HepG2 (cell line): ENCODE measurements at regions not wholly inside any gene's neighbourhood (a gene's known extent, or its start where the extent isn't known, plus 50 kb on each side); places are given as distances from the start of the nearest gene placed in this dataset.

Experiments
- ATAC-seq: fragments of 200-7000 bp; cut with Tn5 transposase; 3 replicates; pipeline ENCODE4 v1.9.1; 2020; ENCODE audit warnings: mild to moderate bottlenecking, moderate library complexity
- BruUV-seq: library from RNA; stranded (reverse); fragments of 400-500 nt; replicated peaks from 2 replicates; lab custom pipeline; 2021; lab: Mats Ljungman, UMichigan
- CTCF ChIA-PET: fragments of 300-600 bp; formaldehyde crosslinking; extraction: SDS; loops from one replicate; lab custom pipeline; 2021; ENCODE audit warnings: low total read pairs, inconsistent platforms, low intra/inter-chr PET ratio; lab: Yijun Ruan, JAX
- POLR2A ChIA-PET: fragments of 350-600 bp; sonication (Branson Sonifier 250); formaldehyde crosslinking; loops from one replicate; lab custom pipeline; 2020; ENCODE audit warnings: antibody characterized with exemption, inconsistent platforms; lab: Yijun Ruan, JAX
- DNase-seq: peaks from one replicate; pipeline ENCODE4 v3.0.0-alpha.2; 2015; ENCODE audit warnings: low spot score
- FAIRE-seq: peaks from 3 replicates; lab custom pipeline; 2011; peaks lifted over from hg19 to GRCh38; lab: Jason Lieb, UNC
- H2AFZ ChIP-seq: one replicate; pipeline ENCODE4 v1.6.1; 2011; ENCODE audit warnings: low read length, inconsistent platforms
- H3K27ac ChIP-seq: fragments of 300-600 bp; 3 replicates; pipeline ENCODE4 v1.8.0; 2011; ENCODE audit warnings: mixed run types, mild to moderate bottlenecking, mixed read lengths, low read length, inconsistent platforms; ENCODE audit not compliant: insufficient read depth; ENCODE audit errors: extremely low read length
- H3K27me3 ChIP-seq, 2 experiments: fragments of 200-600 bp in 1 of 2; 2 replicates in 1 of 2; 3 replicates in 1 of 2; pipeline versions ENCODE4 v1.6.0 to v1.8.0; 2011; ENCODE audit warnings: low read length in 2 of 2, mild to moderate bottlenecking in 2 of 2, moderate library complexity in 2 of 2, inconsistent platforms in 1 of 2; ENCODE audit not compliant: insufficient read depth in 2 of 2, control insufficient read depth in 1 of 2
- H3K36me3 ChIP-seq, 2 experiments: fragments of 200-600 bp in 1 of 2; replicated peaks in 1 of 2; 2 replicates in 1 of 2; 3 replicates in 1 of 2; pipeline versions ENCODE4 v1.5.1 to v1.8.0; 2011; ENCODE audit warnings: low read length in 2 of 2, inconsistent platforms in 1 of 2; ENCODE audit not compliant: insufficient read depth in 2 of 2, control insufficient read depth in 1 of 2
- H3K4me1 ChIP-seq: 2 replicates; pipeline ENCODE4 v1.5.1; 2012; ENCODE audit warnings: low read length, inconsistent platforms; ENCODE audit not compliant: insufficient read depth
- H3K4me2 ChIP-seq: 2 replicates; pipeline ENCODE4 v1.6.0; 2011; ENCODE audit warnings: low read depth, low read length, inconsistent platforms
- H3K4me3 ChIP-seq, 3 experiments: fragments of 200-600 bp in 1 of 3; sonication (generic), shearing (Covaris generic) in 1 of 3; replicated peaks in 1 of 3; 2 replicates each; pipeline ENCODE4 v1.5.1; 2011 to 2016; ENCODE audit warnings: low read length in 3 of 3, inconsistent platforms in 2 of 3, low read depth in 2 of 3, mild to moderate bottlenecking in 2 of 3, control low read depth in 1 of 3, mixed read lengths in 1 of 3; ENCODE audit not compliant: insufficient read depth in 1 of 3
- H3K79me2 ChIP-seq: one replicate; pipeline ENCODE4 v1.6.1; 2011; ENCODE audit warnings: low read length, inconsistent platforms; ENCODE audit not compliant: insufficient read depth
- H3K9ac ChIP-seq: 2 replicates; pipeline ENCODE4 v1.6.0; 2011; ENCODE audit warnings: mild to moderate bottlenecking, low read depth, low read length, inconsistent platforms; ENCODE audit not compliant: insufficient read depth
- H3K9me3 ChIP-seq: 2 replicates; pipeline ENCODE4 v1.5.1; 2012; ENCODE audit warnings: mild to moderate bottlenecking, low read length
- H4K20me1 ChIP-seq: 2 replicates; pipeline ENCODE4 v1.6.0; 2011; ENCODE audit warnings: inconsistent platforms, mild to moderate bottlenecking, low read length, moderate library complexity; ENCODE audit not compliant: insufficient read depth
- MEIS2 ChIP-seq: sonication (generic); formaldehyde crosslinking; IDR thresholded peaks from 2 replicates; pipeline ENCODE4 v1.9.0; 2021; ENCODE audit warnings: mild to moderate bottlenecking, missing genetic modification reagents
- STAG1 ChIP-seq: sonication (generic); formaldehyde crosslinking; IDR thresholded peaks from 2 replicates; pipeline ENCODE4 v1.4.0; 2020; ENCODE audit warnings: missing genetic modification reagents
- ZNF557 ChIP-seq: sonication (generic); formaldehyde crosslinking; IDR thresholded peaks from 2 replicates; pipeline ENCODE4 v1.4.0; 2020; ENCODE audit warnings: missing genetic modification reagents
- WGBS: methylation state at CpG from one replicate; pipeline ENCODE4 v1.1.6; 2017; ENCODE audit warnings: low lambda C conversion rate; 5-methylcytosine and 5-hydroxymethylcytosine counted together
- in situ Hi-C: cut with HindIII; loops from 2 replicates; pipeline ENCODE4 v1.10.0; 2017; ENCODE audit warnings: low pct_unique_long_range_greater_than_20kb; ENCODE audit not compliant: extremely low pct_ligation_motif_present
- intact Hi-C: fragments of 100-400 bp; cut with micrococcal nuclease; formaldehyde crosslinking; loops from one replicate; pipeline ENCODE4 v1.10.0; 2022; ENCODE audit not compliant: unreplicated experiment
- TF ChIP-seq, protein P1 (sequence below): sonication (generic); formaldehyde crosslinking; IDR thresholded peaks from 2 replicates; pipeline ENCODE4 v1.5.0; 2020; ENCODE audit warnings: missing genetic modification reagents, mild to moderate bottlenecking, borderline replicate concordance
- TF ChIP-seq, protein P2 (sequence below): sonication (generic); formaldehyde crosslinking; IDR thresholded peaks from 2 replicates; pipeline ENCODE4 v1.5.0; 2020; ENCODE audit warnings: mild to moderate bottlenecking, missing genetic modification reagents, moderate library complexity

DNA sequence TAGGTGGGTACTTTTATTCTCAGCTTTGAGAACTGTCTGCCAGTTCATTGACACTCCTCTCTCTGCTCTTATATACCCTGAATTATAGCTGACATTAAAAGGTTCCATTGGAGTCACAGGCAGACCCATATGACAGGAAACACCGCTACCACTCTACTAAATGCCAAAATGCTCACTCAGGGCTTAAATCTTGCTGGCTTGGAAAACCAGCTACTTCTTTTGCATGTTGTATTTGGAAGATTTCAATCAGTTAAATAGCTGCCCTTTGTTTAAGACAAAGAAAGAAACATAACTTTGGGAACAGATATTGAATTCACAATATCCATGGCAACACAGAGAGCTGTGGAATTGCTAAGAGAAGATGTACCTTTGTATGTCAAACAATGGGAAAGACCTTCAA lies 876.5 kb downstream of the USP25 start (continued):
- TF ChIP-seq MEIS2 (no peak), ZNF557 (no peak)

DNA sequence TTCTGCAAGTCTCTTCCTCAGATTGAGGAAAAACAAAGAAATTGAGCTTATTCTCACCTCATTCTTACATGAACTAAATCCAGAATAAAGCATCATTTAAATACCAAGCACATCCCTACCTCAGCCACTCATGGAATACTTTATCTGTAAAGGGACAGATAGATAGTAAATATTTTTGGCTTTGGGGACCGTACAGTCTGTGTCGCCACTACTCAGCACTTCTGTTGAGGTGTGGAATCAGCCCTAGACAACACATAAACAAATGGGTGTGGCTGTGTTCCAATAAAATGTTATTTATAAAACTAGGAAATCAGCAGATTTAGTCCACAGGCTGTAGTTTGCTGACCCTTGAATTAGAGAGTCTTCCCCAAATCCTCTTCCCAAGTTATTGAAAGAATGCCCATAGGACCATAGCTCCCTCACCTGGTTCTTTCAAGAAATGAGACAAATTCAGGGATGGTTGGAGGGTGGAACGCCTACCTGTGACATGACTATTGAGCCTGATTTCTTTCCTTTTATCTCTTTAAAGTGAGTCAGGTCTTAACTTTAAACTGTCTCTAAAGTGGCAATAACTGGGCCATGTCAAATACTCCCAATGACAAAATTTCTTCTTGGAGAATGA lies 878.5 kb downstream of the USP25 start:
- intact Hi-C loops = no loop called here
- POLR2A ChIA-PET = no interaction called here

More for the DNA sequence above, 878.5 kb downstream of the USP25 start:
- DNase-seq (peak; percentile 1), ATAC-seq (no peak), FAIRE-seq (no peak)
- no peak overlapping the region for H2AFZ ChIP-seq
- no peaks in the 10 kb centered on the region for H3K27me3 ChIP-seq
- BruUV-seq = no TSS peak
- H3K27ac ChIP-seq = no peak overlapping the region
- no peak overlapping the region for H3K9ac ChIP-seq
- in situ Hi-C loops = no loop called here
- no peaks in the 10 kb centered on the region for H3K4me1 ChIP-seq
- CTCF ChIA-PET = no interaction called here
- no peaks in the 10 kb centered on the region for H3K79me2 ChIP-seq
- no peaks in the 10 kb centered on the region for H3K36me3 ChIP-seq
- no peaks in the 10 kb centered on the region for H4K20me1 ChIP-seq
- no peak overlapping the region for H3K4me3 ChIP-seq
- no peak overlapping the region for H3K4me2 ChIP-seq
- TF ChIP-seq, protein P1, sequence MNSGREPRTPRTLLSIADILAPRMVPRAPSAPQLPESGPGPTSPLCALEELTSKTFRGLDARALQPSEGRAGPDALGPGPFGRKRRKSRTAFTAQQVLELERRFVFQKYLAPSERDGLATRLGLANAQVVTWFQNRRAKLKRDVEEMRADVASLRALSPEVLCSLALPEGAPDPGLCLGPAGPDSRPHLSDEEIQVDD (CRISPR knock-in tag) = no peak
- TF ChIP-seq, protein P2, sequence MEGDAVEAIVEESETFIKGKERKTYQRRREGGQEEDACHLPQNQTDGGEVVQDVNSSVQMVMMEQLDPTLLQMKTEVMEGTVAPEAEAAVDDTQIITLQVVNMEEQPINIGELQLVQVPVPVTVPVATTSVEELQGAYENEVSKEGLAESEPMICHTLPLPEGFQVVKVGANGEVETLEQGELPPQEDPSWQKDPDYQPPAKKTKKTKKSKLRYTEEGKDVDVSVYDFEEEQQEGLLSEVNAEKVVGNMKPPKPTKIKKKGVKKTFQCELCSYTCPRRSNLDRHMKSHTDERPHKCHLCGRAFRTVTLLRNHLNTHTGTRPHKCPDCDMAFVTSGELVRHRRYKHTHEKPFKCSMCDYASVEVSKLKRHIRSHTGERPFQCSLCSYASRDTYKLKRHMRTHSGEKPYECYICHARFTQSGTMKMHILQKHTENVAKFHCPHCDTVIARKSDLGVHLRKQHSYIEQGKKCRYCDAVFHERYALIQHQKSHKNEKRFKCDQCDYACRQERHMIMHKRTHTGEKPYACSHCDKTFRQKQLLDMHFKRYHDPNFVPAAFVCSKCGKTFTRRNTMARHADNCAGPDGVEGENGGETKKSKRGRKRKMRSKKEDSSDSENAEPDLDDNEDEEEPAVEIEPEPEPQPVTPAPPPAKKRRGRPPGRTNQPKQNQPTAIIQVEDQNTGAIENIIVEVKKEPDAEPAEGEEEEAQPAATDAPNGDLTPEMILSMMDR (CRISPR knock-in tag) = 0 out of 2 replicates have a peak, but pooled peaks have one; percentile 4
- peak; percentile 23; the same call in 1 of the 2 replicates for TF ChIP-seq STAG1
- 61% methylated on average over 3 of the region's 3 CpGs for WGBS
- no peaks in the 10 kb centered on the region for H3K9me3 ChIP-seq
